HL-60 (cell line): ENCODE measurements at regions not wholly inside any gene's neighbourhood (a gene's known extent, or its start where the extent isn't known, plus 50 kb on each side); places are given as distances from the start of the nearest gene placed in this dataset.

Experiments used
- GABPA ChIP-seq: IDR thresholded peaks from 2 replicates; pipeline ENCODE4 v1.6.1; 2012; ENCODE audit warnings: low read depth
- POLR2AphosphoS5 ChIP-seq: IDR thresholded peaks from 2 replicates; pipeline ENCODE4 v1.6.1; 2012; ENCODE audit warnings: low read depth
- SPI1 ChIP-seq: IDR thresholded peaks from 2 replicates; pipeline ENCODE4 v1.6.1; 2012; ENCODE audit warnings: low read depth, mild to moderate bottlenecking, borderline replicate concordance
- TF ChIP-seq, protein P1 (sequence below): IDR thresholded peaks from one replicate; pipeline ENCODE4 v1.5.1; 2011; ENCODE audit warnings: low read length, control low read depth, inconsistent platforms; ENCODE audit not compliant: insufficient read depth
- TF ChIP-seq, protein P2 (sequence below): IDR thresholded peaks from 2 replicates; pipeline ENCODE4 v1.6.1; 2012; ENCODE audit warnings: low read depth; ENCODE audit not compliant: insufficient replicate concordance

DNA sequence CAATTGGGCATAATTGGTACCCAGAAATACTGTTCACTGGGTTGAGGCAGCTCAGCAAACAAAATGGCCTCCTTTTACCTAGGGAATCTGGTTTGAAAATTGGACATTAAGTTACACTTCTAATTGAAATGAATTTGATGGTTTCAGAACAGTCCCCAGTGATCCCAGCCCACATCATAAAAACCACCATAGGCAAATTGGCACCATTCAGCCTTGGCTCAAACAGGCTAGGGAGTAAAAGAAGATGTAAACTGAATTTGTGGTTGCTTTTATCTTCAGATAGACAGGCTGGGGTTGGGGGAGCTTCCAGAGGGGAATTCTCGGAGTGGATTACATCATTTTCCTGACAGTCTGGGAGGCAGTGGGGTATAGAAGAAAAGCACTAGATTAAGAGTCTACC lies 576.5 kb downstream of the MID1IP1 start:
- TF ChIP-seq, protein P1, sequence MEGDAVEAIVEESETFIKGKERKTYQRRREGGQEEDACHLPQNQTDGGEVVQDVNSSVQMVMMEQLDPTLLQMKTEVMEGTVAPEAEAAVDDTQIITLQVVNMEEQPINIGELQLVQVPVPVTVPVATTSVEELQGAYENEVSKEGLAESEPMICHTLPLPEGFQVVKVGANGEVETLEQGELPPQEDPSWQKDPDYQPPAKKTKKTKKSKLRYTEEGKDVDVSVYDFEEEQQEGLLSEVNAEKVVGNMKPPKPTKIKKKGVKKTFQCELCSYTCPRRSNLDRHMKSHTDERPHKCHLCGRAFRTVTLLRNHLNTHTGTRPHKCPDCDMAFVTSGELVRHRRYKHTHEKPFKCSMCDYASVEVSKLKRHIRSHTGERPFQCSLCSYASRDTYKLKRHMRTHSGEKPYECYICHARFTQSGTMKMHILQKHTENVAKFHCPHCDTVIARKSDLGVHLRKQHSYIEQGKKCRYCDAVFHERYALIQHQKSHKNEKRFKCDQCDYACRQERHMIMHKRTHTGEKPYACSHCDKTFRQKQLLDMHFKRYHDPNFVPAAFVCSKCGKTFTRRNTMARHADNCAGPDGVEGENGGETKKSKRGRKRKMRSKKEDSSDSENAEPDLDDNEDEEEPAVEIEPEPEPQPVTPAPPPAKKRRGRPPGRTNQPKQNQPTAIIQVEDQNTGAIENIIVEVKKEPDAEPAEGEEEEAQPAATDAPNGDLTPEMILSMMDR, result no peak
- TF ChIP-seq, protein P2, sequence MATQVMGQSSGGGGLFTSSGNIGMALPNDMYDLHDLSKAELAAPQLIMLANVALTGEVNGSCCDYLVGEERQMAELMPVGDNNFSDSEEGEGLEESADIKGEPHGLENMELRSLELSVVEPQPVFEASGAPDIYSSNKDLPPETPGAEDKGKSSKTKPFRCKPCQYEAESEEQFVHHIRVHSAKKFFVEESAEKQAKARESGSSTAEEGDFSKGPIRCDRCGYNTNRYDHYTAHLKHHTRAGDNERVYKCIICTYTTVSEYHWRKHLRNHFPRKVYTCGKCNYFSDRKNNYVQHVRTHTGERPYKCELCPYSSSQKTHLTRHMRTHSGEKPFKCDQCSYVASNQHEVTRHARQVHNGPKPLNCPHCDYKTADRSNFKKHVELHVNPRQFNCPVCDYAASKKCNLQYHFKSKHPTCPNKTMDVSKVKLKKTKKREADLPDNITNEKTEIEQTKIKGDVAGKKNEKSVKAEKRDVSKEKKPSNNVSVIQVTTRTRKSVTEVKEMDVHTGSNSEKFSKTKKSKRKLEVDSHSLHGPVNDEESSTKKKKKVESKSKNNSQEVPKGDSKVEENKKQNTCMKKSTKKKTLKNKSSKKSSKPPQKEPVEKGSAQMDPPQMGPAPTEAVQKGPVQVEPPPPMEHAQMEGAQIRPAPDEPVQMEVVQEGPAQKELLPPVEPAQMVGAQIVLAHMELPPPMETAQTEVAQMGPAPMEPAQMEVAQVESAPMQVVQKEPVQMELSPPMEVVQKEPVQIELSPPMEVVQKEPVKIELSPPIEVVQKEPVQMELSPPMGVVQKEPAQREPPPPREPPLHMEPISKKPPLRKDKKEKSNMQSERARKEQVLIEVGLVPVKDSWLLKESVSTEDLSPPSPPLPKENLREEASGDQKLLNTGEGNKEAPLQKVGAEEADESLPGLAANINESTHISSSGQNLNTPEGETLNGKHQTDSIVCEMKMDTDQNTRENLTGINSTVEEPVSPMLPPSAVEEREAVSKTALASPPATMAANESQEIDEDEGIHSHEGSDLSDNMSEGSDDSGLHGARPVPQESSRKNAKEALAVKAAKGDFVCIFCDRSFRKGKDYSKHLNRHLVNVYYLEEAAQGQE, result no peak
- TF ChIP-seq POLR2AphosphoS5, result no peak
- TF ChIP-seq GABPA, result no peak
- no peak for TF ChIP-seq SPI1
